DMS153 (cell line): ENCODE measurements at regions not wholly inside any gene's neighbourhood (a gene's known extent, or its start where the extent isn't known, plus 50 kb on each side); places are given as distances from the start of the nearest gene placed in this dataset.

Experiments
- DNase-seq: peaks from one replicate; lab custom pipeline; 2025; lab: John Stamatoyannopoulos, UW

DNA sequence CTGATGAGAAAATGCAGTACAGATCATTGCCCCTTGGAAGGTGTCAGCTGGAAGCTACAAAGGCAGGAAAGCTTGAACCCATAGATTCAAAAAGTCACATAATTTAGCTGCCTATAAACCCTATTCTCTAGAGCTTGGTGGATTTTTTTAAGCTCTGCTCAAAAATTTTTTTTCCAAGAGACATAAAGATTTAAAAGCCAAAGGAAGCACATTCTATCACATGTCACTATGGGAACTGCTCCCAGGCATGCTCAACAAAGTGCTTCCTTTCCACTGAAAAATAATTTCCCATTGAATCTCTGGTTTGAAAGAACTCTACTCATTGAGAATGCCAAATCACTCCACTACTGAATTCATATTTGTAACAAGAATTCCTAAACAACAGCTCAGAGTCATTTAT, 419.8 kb downstream of the CETN3 start:
- no peak for DNase-seq

DNA sequence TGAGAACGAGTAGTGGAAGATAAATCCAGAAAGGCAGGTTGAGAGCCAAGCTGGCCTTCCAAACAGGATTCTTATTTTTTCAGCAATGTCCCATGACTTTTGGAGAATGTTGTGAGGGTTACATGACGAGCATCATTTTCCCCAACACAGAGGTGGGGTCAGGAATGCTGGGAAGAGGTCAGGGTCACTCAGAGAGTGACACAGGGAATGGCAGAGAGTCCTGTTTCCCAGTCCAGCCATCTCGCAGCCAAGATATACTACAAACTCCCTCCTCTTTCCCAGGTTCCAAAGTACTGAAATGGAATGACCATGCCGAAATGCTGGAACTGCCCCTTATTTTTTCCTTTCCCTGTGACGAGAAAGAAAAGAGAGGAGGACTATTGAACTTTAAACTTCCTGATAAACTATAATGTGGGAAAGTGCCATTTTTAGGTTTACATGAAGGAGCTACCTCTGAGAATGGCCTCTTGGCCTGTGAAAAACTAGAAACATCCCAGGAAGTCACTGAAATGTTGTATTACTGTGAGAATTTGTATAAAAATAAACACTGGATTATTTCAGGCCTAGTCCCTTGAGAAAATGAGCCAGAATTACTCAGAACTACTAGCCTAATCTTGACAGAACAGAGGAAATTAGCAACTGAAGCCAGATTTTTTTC, 420.4 kb downstream of the CETN3 start:
- DNase-seq = no peak

DNA sequence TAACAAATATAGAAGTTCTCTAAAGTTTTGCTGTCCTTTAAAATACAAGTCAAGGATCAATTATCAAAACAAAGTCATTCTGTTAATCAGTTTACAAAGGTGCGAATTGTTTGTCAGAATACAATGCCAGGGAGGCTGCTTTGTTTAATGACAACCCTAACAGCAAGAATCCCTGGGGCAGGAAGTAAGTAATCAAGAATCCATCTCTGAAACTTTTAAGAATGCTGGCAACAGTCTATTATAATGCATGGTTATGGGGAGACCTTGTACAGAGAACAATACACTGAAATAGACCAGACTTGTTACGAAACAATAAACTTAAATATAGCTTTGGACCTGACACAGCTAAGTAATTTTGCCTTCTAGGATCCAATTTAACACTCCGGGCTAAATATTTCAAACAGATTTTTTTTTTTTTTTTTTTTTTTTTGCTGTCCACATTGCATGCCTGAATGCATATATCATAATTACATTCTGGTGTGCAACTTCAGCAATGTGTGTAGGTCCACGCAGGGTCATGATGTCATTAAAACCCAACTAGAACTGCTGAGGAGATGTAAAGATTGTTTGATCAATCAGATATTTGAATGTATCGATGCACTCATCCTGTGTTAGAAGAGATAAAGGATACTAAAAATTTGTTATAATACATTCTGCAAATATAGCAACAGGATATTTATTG, 421.3 kb downstream of the CETN3 start:
- no peak for DNase-seq

DNA sequence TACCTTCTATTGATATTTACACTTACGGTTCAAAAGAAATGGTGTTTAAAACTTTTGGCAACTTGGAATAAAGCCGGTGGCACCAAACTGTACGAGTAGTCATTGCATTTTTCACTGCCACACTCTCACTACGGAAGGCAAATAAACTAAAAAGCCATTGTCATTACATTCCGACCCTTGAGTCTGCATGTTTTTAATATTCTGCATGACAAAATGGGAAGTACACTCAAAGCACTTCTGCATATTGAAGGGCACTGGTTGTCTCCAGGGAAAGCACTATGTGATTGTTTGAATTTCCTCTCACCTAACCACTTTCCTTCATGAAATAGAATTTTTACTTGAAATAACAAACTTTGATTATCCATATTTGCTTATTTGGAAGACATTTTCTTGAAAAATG, 426.3 kb downstream of the CETN3 start:
- DNase-seq = no peak

DNA sequence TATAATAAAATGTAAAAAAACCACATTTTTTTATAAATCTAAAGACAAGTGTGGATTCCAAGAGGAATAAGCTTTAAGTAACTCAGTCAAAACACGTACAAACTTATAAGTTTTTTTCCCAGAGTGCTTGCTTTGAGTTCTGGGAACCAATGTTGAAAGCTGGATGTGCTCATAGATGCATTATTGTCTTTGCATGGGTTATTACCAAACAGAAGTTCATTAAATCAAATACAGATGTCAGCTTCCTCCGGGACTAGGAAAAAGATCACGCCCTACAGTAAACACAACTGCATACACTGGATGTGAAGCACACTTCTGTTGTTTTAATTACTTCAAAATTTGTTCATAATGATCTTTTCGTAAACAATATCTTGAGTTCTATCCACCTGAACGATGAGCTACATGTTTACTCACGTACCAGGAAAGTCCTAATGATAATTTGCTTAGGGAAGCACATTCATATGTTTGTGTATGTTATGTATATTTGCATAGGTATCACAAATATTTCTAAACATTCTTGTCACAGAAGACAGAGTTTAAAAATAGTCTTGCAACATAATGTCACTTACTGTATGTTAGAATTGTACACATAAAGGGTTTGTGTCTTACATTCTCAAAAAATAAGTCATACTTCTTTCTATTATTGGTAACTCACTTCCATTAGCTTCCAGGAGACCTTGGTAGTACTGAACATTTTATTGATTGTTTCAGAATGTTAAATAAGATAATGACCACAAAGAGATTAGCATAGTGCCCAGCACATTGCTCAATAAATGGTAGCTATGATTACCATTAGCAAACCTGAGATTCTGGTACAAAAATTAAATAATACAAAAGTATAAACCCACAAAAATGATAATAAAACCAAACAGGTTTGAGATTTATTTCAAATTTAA, 427.4 kb downstream of the CETN3 start:
- DNase-seq = no peak

DNA sequence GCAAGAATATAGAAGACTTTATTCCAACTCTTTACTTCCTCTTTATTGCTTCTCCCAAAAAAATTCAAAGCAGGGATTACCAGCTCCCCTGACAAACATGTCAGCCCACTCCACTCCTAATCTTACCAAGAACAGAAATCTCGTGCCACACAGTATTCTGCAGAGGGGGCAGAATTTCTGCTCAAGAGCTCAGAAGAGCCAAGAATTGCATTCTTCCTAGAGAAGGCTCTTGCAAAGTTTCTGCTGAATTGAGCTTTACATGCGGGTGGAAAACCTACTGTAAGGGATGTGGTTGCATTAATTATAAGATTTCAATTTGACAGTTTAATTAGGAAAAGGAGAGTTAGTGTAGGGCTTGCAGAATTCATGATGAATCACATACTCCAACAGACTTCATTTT, 428.5 kb downstream of the CETN3 start:
- no peak for DNase-seq

DNA sequence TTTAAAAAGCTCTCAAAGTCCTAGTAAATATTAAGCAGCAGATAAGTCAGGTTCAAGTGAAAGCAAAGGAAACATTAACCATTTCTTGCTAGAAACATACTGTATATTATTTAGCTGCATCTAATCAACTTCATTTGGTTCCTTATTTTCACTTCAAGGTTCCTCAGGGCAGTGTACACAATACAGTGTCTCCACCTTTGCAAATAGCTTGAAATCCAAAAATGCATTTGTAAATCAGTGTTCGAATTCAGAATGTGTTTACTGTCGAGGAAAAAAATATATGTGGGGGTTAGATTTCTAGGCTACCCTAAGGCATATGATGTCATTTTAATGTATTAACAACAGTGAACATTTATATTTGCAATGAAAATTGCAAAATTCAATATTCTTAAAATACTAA, 436.0 kb downstream of the CETN3 start:
- no peak for DNase-seq

DNA sequence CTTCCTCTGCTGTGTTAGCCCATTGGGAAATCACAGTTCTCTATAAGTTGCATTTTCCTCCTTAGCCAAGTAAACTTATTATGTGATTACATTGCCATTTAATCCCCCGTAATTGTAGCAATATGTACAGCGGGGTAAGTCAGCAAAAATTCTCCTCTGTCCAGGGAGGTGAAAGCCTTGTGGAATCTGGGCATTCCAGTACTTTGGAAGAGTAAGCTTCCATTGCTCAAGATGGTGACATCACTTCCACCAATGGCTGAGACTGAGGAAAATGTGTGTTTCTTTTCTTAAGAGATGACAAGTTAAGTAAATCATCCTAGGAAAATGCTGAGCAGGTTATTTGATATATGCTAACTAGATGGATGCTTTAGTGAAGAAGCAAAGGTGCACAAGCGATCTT, 436.7 kb downstream of the CETN3 start:
- DNase-seq = no peak

DNA sequence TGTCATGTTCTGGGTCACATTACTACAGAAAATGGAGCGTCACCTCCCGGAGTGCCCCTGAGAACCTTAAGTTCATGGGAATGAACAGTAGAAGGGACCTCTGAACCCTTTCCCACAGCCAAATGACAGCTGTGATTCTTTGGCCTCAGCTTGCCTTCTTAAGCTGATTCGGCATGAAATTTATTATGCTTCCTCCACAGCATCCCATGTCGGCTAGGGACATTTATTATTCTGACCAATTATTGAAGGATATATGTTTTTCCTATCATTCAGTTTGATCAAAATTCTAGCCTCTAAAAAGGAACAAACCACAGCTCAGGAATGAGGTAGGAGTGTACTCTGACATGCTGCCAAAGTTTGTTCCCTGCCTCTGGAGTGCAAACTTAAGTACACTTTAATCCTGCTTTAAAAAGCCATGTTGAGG, 440.6 kb downstream of the CETN3 start:
- DNase-seq = no peak

DNA sequence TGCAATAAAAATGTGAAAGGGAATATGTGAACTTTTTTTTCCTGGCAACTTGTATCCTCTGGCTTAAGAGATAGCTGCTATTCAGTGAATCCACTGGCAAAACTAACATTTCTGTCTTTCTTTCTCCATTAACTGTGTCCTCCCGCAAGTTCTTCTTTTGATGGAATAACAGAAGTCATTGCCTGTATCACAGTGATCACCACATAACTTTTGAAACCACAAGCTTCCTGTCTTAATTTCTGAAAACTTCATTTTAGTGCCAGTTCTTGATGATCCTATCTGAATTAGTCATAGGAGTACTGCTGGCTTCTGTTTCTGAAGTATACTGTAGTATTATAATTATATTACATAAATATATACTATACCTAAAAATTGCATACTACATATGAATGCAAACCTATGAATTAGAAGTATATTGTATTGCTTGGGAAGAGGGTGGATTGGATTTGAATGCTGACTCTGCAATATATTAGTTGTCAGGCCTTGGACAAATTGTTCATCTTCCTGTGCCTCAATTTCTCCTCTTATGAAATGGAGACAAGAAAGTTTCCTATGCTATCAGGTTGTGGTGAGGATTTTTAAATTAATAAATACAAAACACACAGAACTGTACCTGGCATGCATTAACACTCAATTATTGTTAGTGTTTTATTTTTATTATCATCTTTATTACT, 441.6 kb downstream of the CETN3 start:
- no peak for DNase-seq

DNA sequence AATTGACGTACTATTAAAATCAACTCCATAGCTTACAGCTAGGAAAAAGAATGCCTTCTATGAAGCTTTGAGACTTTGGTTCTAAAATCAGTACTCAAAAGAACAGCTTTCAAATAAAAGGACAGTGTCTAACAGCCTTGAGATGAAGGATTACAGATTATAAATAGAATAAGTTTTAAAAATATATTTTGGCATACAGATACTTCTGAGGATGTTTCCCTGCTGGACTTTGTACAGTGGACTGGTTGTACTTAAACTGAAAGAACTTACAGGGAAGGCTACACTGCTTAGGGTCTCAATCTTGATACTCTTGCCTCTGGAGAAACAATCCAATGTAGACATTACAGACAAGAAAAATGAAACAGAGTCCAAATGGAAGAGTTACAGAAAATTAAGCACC, 452.7 kb downstream of the CETN3 start:
- DNase-seq = no peak

DNA sequence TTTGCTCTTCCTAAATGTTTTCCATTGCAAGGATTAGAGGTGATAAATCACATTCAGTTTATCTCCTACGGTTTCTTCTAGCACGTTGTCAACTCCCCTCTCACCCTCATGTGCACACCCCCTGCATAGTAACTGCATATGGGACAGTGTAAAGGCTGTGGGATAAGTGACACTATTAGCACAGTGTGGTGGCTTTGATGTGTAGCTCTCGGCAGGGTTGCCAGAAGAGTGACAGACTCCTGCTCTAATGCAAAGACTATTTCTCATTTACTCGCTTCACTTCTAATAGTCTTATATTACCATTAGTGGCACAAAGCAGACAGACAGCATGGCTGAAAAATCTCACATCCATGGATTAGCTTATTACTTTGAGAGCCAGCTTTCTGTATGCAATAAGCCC, 454.6 kb downstream of the CETN3 start:
- no peak for DNase-seq

DNA sequence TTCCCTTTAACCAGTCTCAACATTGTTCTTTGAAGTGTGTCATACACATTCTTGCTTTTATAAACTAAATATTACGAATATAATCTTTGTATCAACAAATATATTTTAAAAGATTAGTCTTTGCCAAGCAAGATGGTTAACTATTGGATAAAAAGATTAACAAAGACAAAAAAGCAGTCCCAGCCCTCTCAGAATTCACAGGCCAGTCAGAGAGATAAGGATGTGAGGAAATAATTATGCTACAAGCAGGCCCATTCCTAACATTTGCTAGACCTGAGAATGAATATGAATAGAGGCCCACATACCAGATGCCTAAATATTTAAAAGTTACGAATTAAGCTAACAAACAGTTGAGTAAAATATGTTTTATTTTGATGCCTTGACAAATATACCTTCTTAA, 457.7 kb downstream of the CETN3 start:
- DNase-seq = no peak

DNA sequence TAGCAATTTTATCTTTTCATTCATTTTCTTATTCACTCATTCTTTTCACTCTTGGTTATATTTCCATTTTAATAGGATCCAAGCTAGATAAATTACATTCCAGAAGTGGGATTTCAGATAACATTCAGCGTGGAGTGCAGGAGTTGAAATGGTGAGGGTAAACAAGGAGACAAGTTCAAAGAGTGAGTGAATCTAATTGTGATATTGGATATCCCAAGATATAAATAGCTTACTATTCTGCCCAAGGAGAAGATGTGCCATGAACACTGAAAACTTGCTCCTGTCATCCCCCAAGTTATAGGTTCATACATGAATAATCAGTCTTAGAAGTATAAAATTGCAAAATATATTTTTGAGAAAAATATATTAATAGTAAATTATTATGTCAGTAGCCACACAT, 459.3 kb downstream of the CETN3 start:
- no peak for DNase-seq

DNA sequence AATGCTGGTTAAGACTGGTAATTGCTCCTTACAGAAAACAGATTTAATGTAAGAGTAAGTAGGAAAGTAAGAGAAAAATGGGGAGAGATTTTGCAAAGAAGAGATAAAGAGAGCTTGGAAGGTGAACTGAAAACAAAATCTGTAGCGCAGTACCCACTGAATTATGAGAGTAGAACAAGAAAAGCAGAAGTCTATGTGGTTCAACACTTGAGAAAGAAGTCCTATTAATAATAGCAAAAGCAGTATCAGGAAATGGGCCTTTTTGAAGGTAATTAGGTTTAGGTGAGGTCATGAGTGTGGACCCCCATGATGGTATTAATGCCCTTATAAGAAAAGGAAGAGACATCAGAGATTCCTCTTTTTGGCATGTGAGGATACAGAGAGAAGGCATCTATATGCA, 460.6 kb downstream of the CETN3 start:
- DNase-seq = no peak

DNA sequence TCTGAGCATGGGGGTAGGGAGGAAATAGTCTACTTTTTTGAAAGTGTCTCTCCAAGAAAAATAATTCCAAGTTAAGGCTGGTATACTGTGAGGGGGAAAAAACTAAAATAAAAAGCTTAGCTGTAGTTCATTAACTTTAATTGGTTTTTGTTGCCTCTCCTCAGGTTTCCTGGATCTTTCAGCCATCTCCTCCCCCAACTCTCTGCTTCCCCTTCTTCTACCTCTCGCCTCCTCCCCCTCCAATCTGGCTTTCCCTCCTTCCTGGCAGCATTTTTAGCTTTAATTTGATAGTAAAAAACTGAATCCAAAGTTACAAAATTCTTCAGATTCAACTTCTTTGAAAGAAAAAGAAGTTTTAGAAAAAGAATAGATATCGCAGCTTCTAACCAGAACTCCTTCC, 462.6 kb downstream of the CETN3 start:
- DNase-seq = no peak

DNA sequence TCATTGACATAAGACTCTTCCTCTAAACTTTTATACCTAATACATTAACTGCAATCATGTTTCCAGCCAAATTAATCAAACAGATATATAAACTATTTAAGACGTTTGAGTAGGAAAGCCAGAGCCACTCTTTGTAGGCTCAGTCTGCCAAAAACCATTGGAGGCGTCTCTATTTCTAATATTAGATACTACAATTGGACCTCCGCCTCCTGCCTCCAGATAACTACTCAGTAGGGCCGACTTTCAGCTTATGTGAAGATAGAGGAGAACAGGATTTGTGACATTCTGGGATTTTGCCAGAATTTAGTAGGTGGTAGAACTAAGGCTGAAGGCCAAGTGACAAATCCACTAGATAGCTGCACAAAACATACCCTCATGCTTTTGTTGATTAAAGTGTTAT, 463.0 kb downstream of the CETN3 start:
- DNase-seq = no peak

DNA sequence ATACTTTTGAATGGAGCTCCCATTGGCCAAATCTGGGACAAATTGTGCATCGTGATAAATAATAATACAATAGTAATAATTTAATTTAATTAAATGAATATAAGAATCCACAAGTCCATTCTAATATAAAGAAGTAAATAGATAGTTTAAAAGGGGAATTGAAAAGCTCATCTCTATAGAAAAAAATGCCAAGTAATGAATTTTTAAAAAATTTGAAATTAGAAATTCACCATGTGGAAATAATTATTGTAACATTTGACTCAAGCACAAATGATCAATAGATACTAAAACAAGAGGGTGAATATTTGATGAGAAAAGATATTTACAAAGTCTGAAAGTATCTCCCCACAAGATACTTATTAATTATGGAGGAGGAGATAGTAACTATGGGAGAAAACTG, 467.4 kb downstream of the CETN3 start:
- no peak for DNase-seq

DNA sequence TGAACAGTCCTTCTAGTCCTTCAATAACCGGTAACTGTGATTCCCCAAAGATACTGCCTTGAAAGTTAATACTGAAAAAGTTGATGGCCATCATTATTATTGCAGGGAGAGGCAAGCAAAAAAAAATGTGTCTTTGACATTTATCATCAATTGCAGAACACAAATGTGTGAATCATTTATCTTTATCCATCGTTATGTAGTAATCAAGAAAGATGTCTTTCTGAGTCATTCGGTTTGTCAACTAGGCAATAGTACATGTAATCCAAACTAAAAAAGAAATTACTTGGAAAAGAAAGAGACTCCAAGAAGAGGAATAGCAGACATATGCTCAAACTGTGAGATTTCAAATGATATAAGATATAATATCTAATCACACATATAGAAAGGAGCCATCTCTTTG, 473.0 kb downstream of the CETN3 start:
- DNase-seq = no peak

DNA sequence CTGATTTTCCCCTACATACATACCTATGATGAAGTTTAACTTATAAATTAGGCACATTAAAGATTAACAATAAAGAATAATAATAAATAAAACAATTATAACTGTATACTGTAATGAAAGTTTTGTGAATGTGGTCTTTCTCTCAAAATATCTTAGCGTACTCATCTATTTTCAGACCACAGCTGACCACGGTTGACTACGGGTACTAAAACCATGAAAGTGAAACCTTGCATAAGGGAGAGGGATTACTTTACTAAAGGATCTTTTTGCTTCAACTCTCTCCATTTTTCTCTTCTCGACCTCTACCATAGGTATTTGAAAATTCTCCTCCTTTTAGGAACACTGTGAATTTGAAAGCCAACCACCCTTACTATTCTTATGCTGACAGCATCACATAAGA, 475.5 kb downstream of the CETN3 start:
- DNase-seq = no peak

DNA sequence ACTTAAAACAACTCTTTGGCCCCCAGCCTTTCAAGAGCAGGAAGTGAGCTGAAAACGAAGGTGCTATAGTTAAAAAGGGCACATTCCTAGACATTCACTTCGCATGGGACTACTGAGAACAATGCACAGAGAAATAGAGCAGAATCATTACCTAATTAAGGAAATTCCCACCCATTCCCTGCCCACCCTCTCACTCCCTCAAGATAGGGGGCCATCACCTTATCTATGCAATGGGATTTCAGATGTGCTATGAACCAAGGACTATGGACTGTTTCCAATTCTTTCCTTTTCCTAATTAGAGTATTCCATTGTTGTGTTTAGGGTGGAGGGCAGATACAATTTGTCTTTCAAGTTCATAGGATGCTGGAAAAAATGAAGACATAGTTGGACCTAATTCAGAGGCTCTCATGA, 476.8 kb downstream of the CETN3 start:
- no peak for DNase-seq

DNA sequence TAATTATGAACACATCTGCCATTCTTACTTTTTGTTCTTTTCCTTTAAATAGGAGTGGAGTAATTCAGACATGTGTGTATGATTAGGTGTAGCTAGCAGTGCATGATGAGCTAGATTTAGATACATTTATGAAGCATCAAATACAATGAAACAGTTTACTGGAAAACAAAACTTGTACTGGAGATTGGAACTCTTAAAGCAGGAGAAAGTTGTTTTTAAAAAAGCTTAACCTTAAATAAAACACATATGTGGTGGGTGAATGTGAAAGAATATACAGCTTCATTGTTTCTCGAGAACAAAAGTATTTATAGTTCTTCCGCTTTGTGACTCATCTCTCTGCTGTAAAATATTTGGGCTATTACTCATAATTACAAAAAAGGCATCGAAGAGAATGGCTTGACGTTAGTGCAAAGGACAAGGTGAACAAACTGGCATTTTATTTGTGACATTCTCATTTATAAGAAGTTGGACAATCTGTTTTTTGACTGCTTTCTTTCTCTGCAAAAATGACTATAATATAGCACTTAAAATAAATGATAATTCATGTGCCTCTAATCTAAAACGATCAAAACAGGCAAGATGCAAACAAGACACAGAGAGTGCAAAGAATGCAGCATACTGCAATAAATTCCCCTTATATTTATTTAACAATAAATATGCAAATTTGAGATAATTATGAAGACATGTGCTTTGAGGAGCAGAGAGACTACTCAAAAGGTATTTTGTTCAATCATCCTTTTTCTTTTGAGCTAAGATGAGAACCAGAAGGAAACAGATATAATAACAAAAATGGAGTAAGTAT, 478.8 kb downstream of the CETN3 start:
- DNase-seq = no peak
